GM23338 (cell line): ENCODE measurements at regions not wholly inside any gene's neighbourhood (a gene's known extent, or its start where the extent isn't known, plus 50 kb on each side); places are given as distances from the start of the nearest gene placed in this dataset.

Experiments
- ATAC-seq: fragments of 200-7000 bp; cut with Tn5 transposase; 3 replicates; pipeline ENCODE4 v1.9.1; 2020
- DNase-seq: peaks from one replicate; pipeline ENCODE4 v3.0.0-alpha.2; 2015; ENCODE audit warnings: low spot score
- H2AFZ ChIP-seq: fragments of 200-600 bp; sonication (generic); 2 replicates; pipeline ENCODE4 v1.8.0; 2016; ENCODE audit warnings: antibody characterized with exemption, mild to moderate bottlenecking, moderate library complexity
- H3F3A ChIP-seq: fragments of 200-600 bp; sonication (generic); replicated peaks from 2 replicates; pipeline ENCODE4 v1.8.0; 2017; ENCODE audit warnings: antibody characterized with exemption, mixed run types, low read depth
- H3K27ac ChIP-seq: fragments of 200-600 bp; sonication (generic); 2 replicates; pipeline ENCODE4 v1.6.1; 2016; ENCODE audit warnings: low read depth
- H3K27me3 ChIP-seq: fragments of 200-600 bp; sonication (generic); 2 replicates; pipeline ENCODE4 v1.8.0; 2016; ENCODE audit warnings: mild to moderate bottlenecking, mixed run types, moderate library complexity; ENCODE audit not compliant: insufficient read depth
- H3K36me3 ChIP-seq: fragments of 200-600 bp; sonication (generic); 2 replicates; pipeline ENCODE4 v1.8.0; 2016; ENCODE audit warnings: mild to moderate bottlenecking; ENCODE audit not compliant: insufficient read depth
- H3K4me1 ChIP-seq: fragments of 200-600 bp; sonication (generic); 2 replicates; pipeline ENCODE4 v1.8.0; 2016; ENCODE audit warnings: mild to moderate bottlenecking, moderate library complexity; ENCODE audit not compliant: insufficient read depth
- H3K4me2 ChIP-seq: fragments of 200-600 bp; sonication (generic); 2 replicates; pipeline ENCODE4 v1.7.1; 2017; ENCODE audit warnings: mixed run types
- H3K4me3 ChIP-seq: fragments of 200-600 bp; sonication (generic); 2 replicates; pipeline ENCODE4 v1.6.1; 2016; ENCODE audit warnings: mixed run types
- H3K79me2 ChIP-seq: fragments of 200-600 bp; sonication (generic); replicated peaks from 2 replicates; pipeline ENCODE4 v1.8.0; 2017; ENCODE audit warnings: mild to moderate bottlenecking; ENCODE audit not compliant: insufficient read depth
- H3K9me2 ChIP-seq: fragments of 200-600 bp; sonication (generic); 2 replicates; pipeline ENCODE4 v1.8.0; 2017; ENCODE audit not compliant: insufficient read depth
- H4K20me1 ChIP-seq: fragments of 200-600 bp; sonication (generic); replicated peaks from 2 replicates; pipeline ENCODE4 v1.8.0; 2017; ENCODE audit warnings: mild to moderate bottlenecking; ENCODE audit not compliant: insufficient read depth
- H3K27ac Mint-ChIP-seq: 2 replicates; pipeline ENCODE4 v1.8.0; 2020; ENCODE audit warnings: inconsistent platforms, mild to moderate bottlenecking, moderate library complexity, mixed read lengths
- H3K27me3 Mint-ChIP-seq: 3 replicates; pipeline ENCODE4 v1.8.0; 2022; ENCODE audit warnings: low read depth, mild to moderate bottlenecking, moderate library complexity, mixed read lengths, inconsistent platforms; ENCODE audit not compliant: insufficient read depth, poor library complexity
- H3K36me3 Mint-ChIP-seq: 3 replicates; pipeline ENCODE4 v1.8.0; 2021; ENCODE audit warnings: low read depth, mild to moderate bottlenecking, inconsistent platforms, moderate library complexity, mixed read lengths
- H3K4me1 Mint-ChIP-seq: 3 replicates; pipeline ENCODE4 v1.8.0; 2020; ENCODE audit warnings: mild to moderate bottlenecking, inconsistent platforms, mixed read lengths
- H3K4me3 Mint-ChIP-seq: 3 replicates; pipeline ENCODE4 v1.8.0; 2021; ENCODE audit warnings: moderate library complexity, mild to moderate bottlenecking, inconsistent platforms, mixed read lengths
- H3K9me3 Mint-ChIP-seq: 3 replicates; pipeline ENCODE4 v1.8.0; 2020; ENCODE audit warnings: moderate library complexity, mild to moderate bottlenecking, inconsistent platforms, mixed read lengths
- CREB1 ChIP-seq: fragments of 250-450 bp; sonication (Bioruptor Pico); IDR thresholded peaks from 2 replicates; pipeline ENCODE4 v1.5.0; 2020; ENCODE audit warnings: low read depth, mild to moderate bottlenecking, moderate library complexity
- ETS1 ChIP-seq: IDR thresholded peaks from 2 replicates; pipeline ENCODE4 v1.6.1; 2016; ENCODE audit warnings: antibody characterized with exemption
- EZH2phosphoT487 ChIP-seq: fragments of 200-600 bp; sonication (generic); IDR thresholded peaks from one replicate; pipeline ENCODE4 v1.8.1; 2018; ENCODE audit warnings: antibody characterized with exemption; ENCODE audit not compliant: unreplicated experiment
- NANOG ChIP-seq: IDR thresholded peaks from 2 replicates; pipeline ENCODE4 v1.6.1; 2016; ENCODE audit warnings: antibody characterized with exemption, borderline replicate concordance
- ZNF114 ChIP-seq: fragments of 250-450 bp; sonication (Bioruptor Pico); IDR thresholded peaks from 2 replicates; pipeline ENCODE4 v1.5.0; 2020; ENCODE audit warnings: mild to moderate bottlenecking, moderate library complexity
- ZNF462 ChIP-seq: fragments of 250-450 bp; sonication (Bioruptor Pico); IDR thresholded peaks from 2 replicates; pipeline ENCODE4 v1.5.0; 2020; ENCODE audit warnings: mild to moderate bottlenecking, moderate library complexity

- TF ChIP-seq ZNF462 (CRISPR knock-in tag) (no peak), CREB1 (CRISPR knock-in tag) (no peak), NANOG (no peak), EZH2phosphoT487 (no peak)
These were observed 553.7 kb downstream of the EBF1 start (continued) for GRCh38 chr5:158545949-158546530.

GRCh38 chr5:158544388-158545339, 555.1 kb downstream of the EBF1 start:
- no peak overlapping the region for H3K4me2 ChIP-seq
- peaks cover 12% of the 10 kb centered on the region; the same call in 2 of the 3 replicates for H3K9me3 Mint-ChIP-seq

More at GRCh38 chr5:158544388-158545339, 555.1 kb downstream of the EBF1 start:
- H3K27me3 ChIP-seq, result no peaks in the 10 kb centered on the region
- H3K4me1 ChIP-seq, result no peaks in the 10 kb centered on the region
- TF ChIP-seq ZNF114 (no peak), NANOG (no peak), ETS1 (no peak), CREB1 (CRISPR knock-in tag) (no peak)
- H4K20me1 ChIP-seq, result no peaks in the 10 kb centered on the region
- Mint-ChIP-seq H3K36me3 (0 out of 3 replicates have a peak, but pooled peaks cover 5% of the 10 kb centered on the region), H3K4me1 (no peaks in the 10 kb centered on the region), H3K27me3 (peaks cover 2% of the 10 kb centered on the region), H3K4me3 (no peak overlapping the region), H3K27ac (no peak overlapping the region)
- no peaks in the 10 kb centered on the region for H3K9me2 ChIP-seq
- no peaks in the 10 kb centered on the region for H3K36me3 ChIP-seq
- ATAC-seq (no peak), DNase-seq (no peak)
- H3K4me3 ChIP-seq, result no peak overlapping the region
- H3K27ac ChIP-seq, result no peak overlapping the region
- no peak overlapping the region for H2AFZ ChIP-seq
- H3F3A ChIP-seq, result no peaks in the 10 kb centered on the region
- H3K79me2 ChIP-seq, result no peaks in the 10 kb centered on the region
